GM23338 (cell line): ENCODE measurements at regions not wholly inside any gene's neighbourhood (a gene's known extent, or its start where the extent isn't known, plus 50 kb on each side); places are given as distances from the start of the nearest gene placed in this dataset.
A peak's percentile ranks its signal among the peaks of the same experiment; 100 is the strongest.

Source experiments
- CREB1 ChIP-seq: fragments of 250-450 bp; sonication (Bioruptor Pico); IDR thresholded peaks from 2 replicates; pipeline ENCODE4 v1.5.0; 2020; ENCODE audit warnings: low read depth, mild to moderate bottlenecking, moderate library complexity
- CTCF ChIP-seq, 2 experiments: fragments of 200-600 bp in 1 of 2; sonication (generic) in 1 of 2; conservative IDR thresholded peaks; 2 replicates each; pipeline versions ENCODE4 v1.5.1 to v1.6.1; 2016 to 2017; ENCODE audit warnings: antibody characterized with exemption in 2 of 2, low read depth in 2 of 2, mild to moderate bottlenecking in 2 of 2, moderate library complexity in 1 of 2
- ETS1 ChIP-seq: IDR thresholded peaks from 2 replicates; pipeline ENCODE4 v1.6.1; 2016; ENCODE audit warnings: antibody characterized with exemption
- EZH2 ChIP-seq: fragments of 200-600 bp; sonication (generic); IDR thresholded peaks from one replicate; pipeline ENCODE4 v1.8.0; 2017; ENCODE audit warnings: antibody characterized with exemption, mild to moderate bottlenecking, low read depth; ENCODE audit not compliant: unreplicated experiment
- EZH2phosphoT487 ChIP-seq: fragments of 200-600 bp; sonication (generic); IDR thresholded peaks from one replicate; pipeline ENCODE4 v1.8.1; 2018; ENCODE audit warnings: antibody characterized with exemption; ENCODE audit not compliant: unreplicated experiment
- JUNB ChIP-seq: IDR thresholded peaks from one replicate; pipeline ENCODE4 v1.6.1; 2016; ENCODE audit warnings: antibody characterized with exemption; ENCODE audit not compliant: unreplicated experiment
- NANOG ChIP-seq: IDR thresholded peaks from 2 replicates; pipeline ENCODE4 v1.6.1; 2016; ENCODE audit warnings: antibody characterized with exemption, borderline replicate concordance
- POLR2AphosphoS5 ChIP-seq: IDR thresholded peaks from 2 replicates; pipeline ENCODE4 v1.6.1; 2016; ENCODE audit warnings: antibody characterized with exemption, low read depth
- REST ChIP-seq: IDR thresholded peaks from one replicate; pipeline ENCODE4 v1.6.1; 2018; ENCODE audit warnings: antibody characterized with exemption; ENCODE audit not compliant: unreplicated experiment
- STAT1 ChIP-seq: IDR thresholded peaks from one replicate; pipeline ENCODE4 v1.6.1; 2016; ENCODE audit warnings: antibody characterized with exemption; ENCODE audit not compliant: unreplicated experiment
- ZNF114 ChIP-seq: fragments of 250-450 bp; sonication (Bioruptor Pico); IDR thresholded peaks from 2 replicates; pipeline ENCODE4 v1.5.0; 2020; ENCODE audit warnings: mild to moderate bottlenecking, moderate library complexity
- ZNF331 ChIP-seq: fragments of 250-450 bp; sonication (Bioruptor Pico); IDR thresholded peaks from 2 replicates; pipeline ENCODE4 v1.5.0; 2020; ENCODE audit warnings: low read depth, mild to moderate bottlenecking, moderate library complexity

- TF ChIP-seq POLR2AphosphoS5 (no peak), EZH2phosphoT487 (no peak), EZH2 (no peak), CTCF (conservative IDR thresholded peaks at IDR 0.05; ENCODE audit: low read depth in 2 of 2) (peak; percentile 45 to 68; a peak in 3 of 4 replicates), STAT1 (no peak), REST (no peak), ETS1 (no peak), ZNF331 (CRISPR knock-in tag) (no peak), CREB1 (CRISPR knock-in tag) (no peak), JUNB (no peak), ZNF114 (CRISPR knock-in tag) (no peak), NANOG (no peak)
Observed at GRCh38 chr2:81523344-81523743, 1218.8 kb upstream of the LRRTM1 start.
